ENCODE measurements at regions not wholly inside any gene's neighbourhood (a gene's known extent, or its start where the extent isn't known, plus 50 kb on each side); places are given as distances from the start of the nearest gene placed in this dataset.

- Histone ChIP-seq H3K4me1 (ENCODE audit: low read depth) (no peaks in the 10 kb centered on the region), H3K4me3 (no peak overlapping the region), H3K9me3 (ENCODE audit: low read depth) (no peaks in the 10 kb centered on the region), H3K27ac (no peak overlapping the region), H3K27me3 (no peaks in the 10 kb centered on the region), H3K36me3 (no peaks in the 10 kb centered on the region)
- no peak for TF ChIP-seq CTCF (IDR thresholded peaks at IDR 0.05; ENCODE audit: low read depth, low read length)
- DNase-seq (ENCODE audit: low read depth in 1 of 2, low spot score in 1 of 2), result no peak
Measured at GRCh38 chr3:28110869-28111268, 130.6 kb upstream of the CMC1 start.

GRCh38 chr3:28114893-28115292, 126.5 kb upstream of the CMC1 start:
- no peak overlapping the region for H3K4me3 ChIP-seq
- no peaks in the 10 kb centered on the region for H3K27me3 ChIP-seq
- no peak for DNase-seq (ENCODE audit: low read depth in 1 of 2, low spot score in 1 of 2)
- no peak overlapping the region for H3K27ac ChIP-seq
- no peaks in the 10 kb centered on the region for H3K4me1 ChIP-seq (ENCODE audit: low read depth)
- no peaks in the 10 kb centered on the region for H3K36me3 ChIP-seq
- TF ChIP-seq CTCF (IDR thresholded peaks at IDR 0.05; ENCODE audit: low read depth, low read length), result no peak
- no peaks in the 10 kb centered on the region for H3K9me3 ChIP-seq (ENCODE audit: low read depth)

- Histone ChIP-seq H3K9me3 (ENCODE audit: low read depth) (no peaks in the 10 kb centered on the region), H3K27me3 (no peaks in the 10 kb centered on the region), H3K4me1 (ENCODE audit: low read depth) (no peaks in the 10 kb centered on the region), H3K4me3 (no peak overlapping the region), H3K27ac (no peak overlapping the region), H3K36me3 (no peaks in the 10 kb centered on the region)
- TF ChIP-seq CTCF (IDR thresholded peaks at IDR 0.05; ENCODE audit: low read depth, low read length), result no peak
- no peak for DNase-seq (ENCODE audit: low read depth in 1 of 2, low spot score in 1 of 2)
Measured at GRCh38 chr3:28115316-28115715, 126.1 kb upstream of the CMC1 start.

- no peak for TF ChIP-seq CTCF (IDR thresholded peaks at IDR 0.05; ENCODE audit: low read depth, low read length)
- no peaks in the 10 kb centered on the region for H3K9me3 ChIP-seq (ENCODE audit: low read depth)
- H3K27ac ChIP-seq, result no peak overlapping the region
- H3K4me1 ChIP-seq (ENCODE audit: low read depth), result no peaks in the 10 kb centered on the region
- H3K36me3 ChIP-seq, result no peaks in the 10 kb centered on the region
- no peaks in the 10 kb centered on the region for H3K27me3 ChIP-seq
- no peak for DNase-seq (ENCODE audit: low read depth in 1 of 2, low spot score in 1 of 2)
- no peak overlapping the region for H3K4me3 ChIP-seq
Measured at GRCh38 chr3:28117598-28117997, 123.8 kb upstream of the CMC1 start.

- no peak for TF ChIP-seq CTCF (IDR thresholded peaks at IDR 0.05; ENCODE audit: low read depth, low read length)
- no peaks in the 10 kb centered on the region for H3K9me3 ChIP-seq (ENCODE audit: low read depth)
- no peaks in the 10 kb centered on the region for H3K36me3 ChIP-seq
- H3K4me1 ChIP-seq (ENCODE audit: low read depth), result no peaks in the 10 kb centered on the region
- DNase-seq (ENCODE audit: low read depth in 1 of 2, low spot score in 1 of 2), result no peak
- H3K27me3 ChIP-seq, result no peaks in the 10 kb centered on the region
- H3K27ac ChIP-seq, result no peak overlapping the region
- H3K4me3 ChIP-seq, result no peak overlapping the region
Measured at GRCh38 chr3:28118087-28118486, 123.3 kb upstream of the CMC1 start.

GRCh38 chr3:28122227-28122626, 119.2 kb upstream of the CMC1 start:
- no peak for TF ChIP-seq CTCF (IDR thresholded peaks at IDR 0.05; ENCODE audit: low read depth, low read length)
- Histone ChIP-seq H3K36me3 (no peaks in the 10 kb centered on the region), H3K27ac (no peak overlapping the region), H3K9me3 (ENCODE audit: low read depth) (no peaks in the 10 kb centered on the region), H3K27me3 (no peaks in the 10 kb centered on the region), H3K4me1 (ENCODE audit: low read depth) (no peaks in the 10 kb centered on the region), H3K4me3 (no peak overlapping the region)
- peak in 1 of 2 donors; percentile 78 for DNase-seq (ENCODE audit: low read depth in 1 of 2, low spot score in 1 of 2)
